ENCODE measurements at regions not wholly inside any gene's neighbourhood (a gene's known extent, or its start where the extent isn't known, plus 50 kb on each side); places are given as distances from the start of the nearest gene placed in this dataset.

- no peak for TF ChIP-seq POLR2AphosphoS5 (IDR thresholded peaks at IDR 0.05; ENCODE audit: low read depth, low read length)
- TF ChIP-seq SIN3A (IDR thresholded peaks at IDR 0.05; ENCODE audit: borderline replicate concordance, insufficient read depth, low read length): no peak
- TF ChIP-seq, protein P1, sequence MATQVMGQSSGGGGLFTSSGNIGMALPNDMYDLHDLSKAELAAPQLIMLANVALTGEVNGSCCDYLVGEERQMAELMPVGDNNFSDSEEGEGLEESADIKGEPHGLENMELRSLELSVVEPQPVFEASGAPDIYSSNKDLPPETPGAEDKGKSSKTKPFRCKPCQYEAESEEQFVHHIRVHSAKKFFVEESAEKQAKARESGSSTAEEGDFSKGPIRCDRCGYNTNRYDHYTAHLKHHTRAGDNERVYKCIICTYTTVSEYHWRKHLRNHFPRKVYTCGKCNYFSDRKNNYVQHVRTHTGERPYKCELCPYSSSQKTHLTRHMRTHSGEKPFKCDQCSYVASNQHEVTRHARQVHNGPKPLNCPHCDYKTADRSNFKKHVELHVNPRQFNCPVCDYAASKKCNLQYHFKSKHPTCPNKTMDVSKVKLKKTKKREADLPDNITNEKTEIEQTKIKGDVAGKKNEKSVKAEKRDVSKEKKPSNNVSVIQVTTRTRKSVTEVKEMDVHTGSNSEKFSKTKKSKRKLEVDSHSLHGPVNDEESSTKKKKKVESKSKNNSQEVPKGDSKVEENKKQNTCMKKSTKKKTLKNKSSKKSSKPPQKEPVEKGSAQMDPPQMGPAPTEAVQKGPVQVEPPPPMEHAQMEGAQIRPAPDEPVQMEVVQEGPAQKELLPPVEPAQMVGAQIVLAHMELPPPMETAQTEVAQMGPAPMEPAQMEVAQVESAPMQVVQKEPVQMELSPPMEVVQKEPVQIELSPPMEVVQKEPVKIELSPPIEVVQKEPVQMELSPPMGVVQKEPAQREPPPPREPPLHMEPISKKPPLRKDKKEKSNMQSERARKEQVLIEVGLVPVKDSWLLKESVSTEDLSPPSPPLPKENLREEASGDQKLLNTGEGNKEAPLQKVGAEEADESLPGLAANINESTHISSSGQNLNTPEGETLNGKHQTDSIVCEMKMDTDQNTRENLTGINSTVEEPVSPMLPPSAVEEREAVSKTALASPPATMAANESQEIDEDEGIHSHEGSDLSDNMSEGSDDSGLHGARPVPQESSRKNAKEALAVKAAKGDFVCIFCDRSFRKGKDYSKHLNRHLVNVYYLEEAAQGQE (IDR thresholded peaks at IDR 0.05; ENCODE audit: insufficient read depth in 1 of 2, low read depth in 2 of 2, low read length in 2 of 2): no peak
- no peak for TF ChIP-seq FOXP2 (optimal IDR thresholded peaks at IDR 0.05; ENCODE audit: borderline replicate concordance, extremely low read depth, extremely low read length, insufficient read depth)
These were observed 340.1 kb downstream of the BCKDHB start for GRCh38 chr6:80446454-80447045.

Measured in PFSK-1 (cell line).